SKM-1 (cell line): ENCODE measurements at regions not wholly inside any gene's neighbourhood (a gene's known extent, or its start where the extent isn't known, plus 50 kb on each side); places are given as distances from the start of the nearest gene placed in this dataset.
"Not testable (repeated sequence)": the region's sequence is repeated elsewhere in the genome, so short reads cannot be mapped to it uniquely, and the experiment has no call there.

Source experiments
- DNase-seq: peaks from one replicate; lab custom pipeline; 2025; ENCODE audit not compliant: unreplicated experiment; lab: John Stamatoyannopoulos, UW

GRCh38 chr2:224180810-224181209 is 141.7 kb upstream of the SERPINE2 start:
- DNase-seq: no peak

DNA sequence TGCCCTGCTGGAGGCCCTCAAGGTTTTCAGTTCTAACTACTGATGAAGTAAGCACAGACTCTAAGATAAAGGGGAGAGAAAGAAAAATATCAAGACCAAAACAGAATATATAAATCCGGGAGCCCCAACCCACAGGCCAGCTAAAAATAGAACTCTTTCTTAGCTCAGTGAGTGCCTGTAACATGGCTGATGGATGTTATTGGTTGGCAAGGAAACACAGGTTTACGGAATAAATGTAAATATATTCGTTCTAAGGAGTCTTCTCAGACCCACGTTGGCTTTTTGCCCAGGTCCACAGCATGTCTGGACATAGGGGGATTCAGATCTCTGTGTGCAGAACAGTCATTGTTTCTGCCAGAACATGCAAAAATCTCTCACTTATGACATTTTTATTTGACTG is 139.0 kb upstream of the SERPINE2 start:
- no peak for DNase-seq

DNA sequence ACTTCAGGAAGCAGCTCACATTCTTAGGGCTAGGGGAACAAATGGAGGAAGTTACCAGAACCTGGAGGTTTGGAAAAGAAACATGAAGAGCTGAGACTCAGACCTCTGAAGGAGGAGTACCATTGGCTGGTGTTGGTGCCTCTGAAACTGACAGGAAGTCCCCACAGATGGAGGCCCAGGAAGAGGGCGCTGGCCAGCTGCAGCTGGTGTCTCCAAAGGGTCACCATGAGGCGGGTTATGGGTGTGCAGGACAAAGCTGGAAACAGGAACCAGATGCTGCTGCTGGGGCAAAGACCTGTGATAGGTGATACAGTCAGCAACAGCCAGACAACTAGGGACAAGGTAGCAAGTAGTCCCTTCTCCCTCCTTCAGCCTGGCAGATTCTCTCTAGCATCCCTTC is 136.5 kb upstream of the SERPINE2 start:
- DNase-seq: no peak

- no peak for DNase-seq
Measured at GRCh38 chr2:224174990-224175389, 135.9 kb upstream of the SERPINE2 start.

DNA sequence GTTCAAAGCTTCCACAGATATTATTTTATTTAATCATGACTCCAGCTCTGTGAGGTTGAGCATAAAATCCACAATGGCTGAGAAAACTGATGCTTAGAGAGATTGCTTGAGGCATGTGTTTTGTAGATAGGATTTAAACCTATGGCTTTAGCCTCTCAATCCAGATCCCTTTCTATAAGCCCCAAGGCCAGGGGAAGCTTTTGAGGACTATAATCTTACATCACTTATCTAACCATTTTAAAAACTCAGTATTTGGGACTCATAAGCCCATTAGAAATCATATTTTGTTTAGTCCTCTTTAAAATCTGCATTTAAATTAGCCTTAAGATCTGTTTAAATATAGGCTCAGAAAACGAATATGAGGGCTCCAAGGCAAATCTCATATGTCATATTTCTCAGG is 135.4 kb upstream of the SERPINE2 start:
- no peak for DNase-seq

- DNase-seq: no peak
Measured at GRCh38 chr2:224173933-224174332, 134.8 kb upstream of the SERPINE2 start.

GRCh38 chr2:224173210-224173609 is 134.1 kb upstream of the SERPINE2 start:
- no peak for DNase-seq

DNA sequence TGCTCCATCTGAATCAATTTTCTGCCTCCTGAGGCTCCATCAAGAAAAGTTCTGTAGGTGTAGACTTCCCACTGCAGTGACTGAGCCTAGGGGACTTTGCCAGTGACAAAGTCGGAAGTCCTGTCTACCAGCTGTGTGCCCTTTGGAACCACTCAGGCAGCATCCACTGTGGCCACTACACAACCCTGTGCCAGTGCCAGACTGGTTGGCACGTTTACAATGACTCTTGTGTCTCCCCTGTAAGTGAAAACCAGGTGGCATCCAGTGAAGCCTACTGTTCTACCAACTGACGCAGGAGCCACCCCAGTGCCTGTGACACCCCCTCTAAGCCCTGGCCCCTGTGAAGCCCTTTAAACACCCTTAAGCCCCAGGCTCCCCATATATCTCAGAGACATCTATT is 132.1 kb upstream of the SERPINE2 start:
- no peak for DNase-seq

- no peak for DNase-seq
Measured at GRCh38 chr2:224169847-224170246, 130.8 kb upstream of the SERPINE2 start.

- not testable (repeated sequence) for DNase-seq
Measured at GRCh38 chr2:224167781-224168180, 128.7 kb upstream of the SERPINE2 start.

GRCh38 chr2:224166654-224167053 is 127.6 kb upstream of the SERPINE2 start:
- no peak for DNase-seq

DNA sequence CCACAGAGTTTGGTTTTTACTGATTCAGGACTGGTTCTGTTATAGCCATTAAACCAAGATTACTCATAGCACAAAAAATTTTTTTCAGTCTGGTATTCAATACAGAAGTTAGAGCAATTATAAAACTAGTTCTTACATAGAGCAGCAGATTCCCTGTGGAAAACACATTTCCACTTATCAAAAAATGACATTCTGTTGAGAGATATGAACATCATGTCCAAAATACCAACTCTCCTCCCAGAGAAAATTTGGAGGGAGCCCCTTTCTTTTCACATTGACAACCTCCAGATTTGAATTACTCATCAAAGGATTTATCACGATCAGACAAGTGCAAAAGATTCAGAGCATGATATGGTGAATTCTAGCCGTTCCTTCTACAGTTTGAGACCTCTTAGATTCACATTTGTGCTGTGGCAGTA is 126.8 kb upstream of the SERPINE2 start:
- no peak for DNase-seq

DNA sequence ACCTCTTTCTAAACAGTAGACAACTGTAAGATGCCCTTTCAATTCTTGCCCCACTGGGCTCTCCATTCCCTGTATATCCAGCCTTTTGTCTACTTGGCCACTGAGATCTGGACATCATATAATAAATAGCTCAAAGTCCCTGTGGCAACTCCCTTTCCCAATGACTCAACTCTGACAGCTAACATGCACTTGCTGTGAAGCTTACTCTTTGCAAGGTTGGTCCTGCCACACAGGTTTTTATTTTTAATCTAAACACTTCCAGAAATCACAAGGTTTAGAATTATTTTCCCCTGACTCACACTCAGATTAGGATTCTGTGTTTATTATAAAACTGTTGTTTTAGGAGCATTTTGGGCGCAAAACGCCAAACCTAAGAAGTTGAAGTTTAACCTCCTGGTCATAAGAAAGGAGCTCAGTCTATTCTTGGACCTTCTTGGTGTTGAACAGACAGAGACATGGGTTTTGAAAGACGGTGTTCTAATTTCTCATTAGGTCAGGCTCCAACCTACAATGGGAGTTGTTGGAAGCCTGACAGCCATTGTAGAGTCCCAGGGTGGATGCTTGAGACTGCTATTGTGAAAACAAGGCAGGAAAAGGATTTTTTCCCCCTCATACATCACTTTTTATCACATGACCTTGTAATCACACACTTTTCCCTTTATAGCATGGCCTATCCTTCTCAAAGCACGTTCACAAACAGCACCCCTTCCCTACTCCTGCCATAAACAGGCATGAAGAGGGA is 124.7 kb upstream of the SERPINE2 start:
- DNase-seq: no peak

GRCh38 chr2:224162122-224162521 is 123.0 kb upstream of the SERPINE2 start:
- no peak for DNase-seq

- DNase-seq: no peak
Measured at GRCh38 chr2:224161712-224162111, 122.6 kb upstream of the SERPINE2 start.

- no peak for DNase-seq
Measured at GRCh38 chr2:224160917-224161316, 121.8 kb upstream of the SERPINE2 start.

DNA sequence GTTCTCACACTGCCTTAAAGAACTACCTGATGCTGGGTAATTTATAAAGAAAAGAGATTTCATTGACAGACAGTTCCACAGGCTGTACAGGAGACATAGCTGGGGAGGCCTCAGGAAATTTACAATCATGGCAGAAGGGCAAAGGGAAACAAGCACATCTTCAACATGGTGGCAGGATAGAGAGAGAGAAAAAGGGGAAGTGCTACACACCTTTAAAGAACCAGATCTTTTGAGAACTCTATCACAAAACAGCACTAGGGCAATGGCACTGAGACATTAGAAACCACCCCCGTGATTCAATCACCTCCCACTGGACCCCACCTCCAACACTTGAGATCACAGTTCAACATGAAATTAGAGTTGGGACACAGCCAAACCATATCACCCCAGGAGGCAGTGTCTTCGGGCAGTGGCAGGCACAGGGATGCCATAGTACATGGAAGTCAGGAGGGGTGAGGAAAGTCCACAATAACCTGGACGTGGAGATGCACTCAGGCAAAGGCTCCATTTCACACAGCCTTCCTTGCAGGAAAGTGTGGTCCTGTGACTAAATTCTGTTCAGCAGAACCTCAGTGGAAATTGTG is 120.4 kb upstream of the SERPINE2 start:
- no peak for DNase-seq

DNA sequence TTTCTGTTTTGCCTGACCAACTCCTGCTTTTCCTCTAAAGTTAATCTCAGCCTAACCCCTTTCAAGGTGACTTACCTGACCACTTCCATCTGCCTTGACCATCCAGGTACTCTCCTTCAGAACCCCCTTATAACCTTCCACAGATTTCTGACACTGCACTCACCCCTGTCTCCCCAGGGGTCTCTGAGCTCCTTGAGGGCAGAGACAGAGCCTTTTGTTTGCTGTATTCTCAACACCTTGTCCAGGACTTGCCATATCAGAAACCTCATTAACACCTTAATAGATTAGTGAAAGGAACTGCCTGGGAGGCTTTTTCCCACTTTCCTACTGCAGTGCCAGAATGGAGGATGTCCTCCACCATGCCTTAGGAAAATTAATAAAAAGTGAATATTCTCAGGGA is 119.7 kb upstream of the SERPINE2 start:
- DNase-seq: no peak

DNA sequence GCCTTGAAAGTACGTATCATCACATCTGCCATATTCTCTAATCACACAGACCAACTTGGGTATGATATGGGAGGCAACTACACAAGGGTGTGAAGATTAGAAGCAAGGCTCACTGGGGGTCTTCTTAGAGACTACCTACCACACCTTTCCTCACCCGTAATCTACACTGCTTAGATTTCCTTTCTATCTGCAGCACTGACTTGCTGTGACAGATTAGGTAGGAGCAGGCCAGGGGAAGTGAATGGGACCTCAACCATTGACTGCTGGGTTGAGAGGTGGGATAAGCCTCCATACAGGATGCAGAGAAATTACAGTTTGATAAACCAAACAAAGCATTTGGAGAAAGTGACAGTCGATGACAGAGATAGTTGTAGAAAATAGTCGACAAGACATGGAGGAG is 119.0 kb upstream of the SERPINE2 start:
- DNase-seq: no peak

- no peak for DNase-seq
Measured at GRCh38 chr2:224157655-224158054, 118.6 kb upstream of the SERPINE2 start.

- DNase-seq: no peak
Measured at GRCh38 chr2:224156436-224156835, 117.3 kb upstream of the SERPINE2 start.

DNA sequence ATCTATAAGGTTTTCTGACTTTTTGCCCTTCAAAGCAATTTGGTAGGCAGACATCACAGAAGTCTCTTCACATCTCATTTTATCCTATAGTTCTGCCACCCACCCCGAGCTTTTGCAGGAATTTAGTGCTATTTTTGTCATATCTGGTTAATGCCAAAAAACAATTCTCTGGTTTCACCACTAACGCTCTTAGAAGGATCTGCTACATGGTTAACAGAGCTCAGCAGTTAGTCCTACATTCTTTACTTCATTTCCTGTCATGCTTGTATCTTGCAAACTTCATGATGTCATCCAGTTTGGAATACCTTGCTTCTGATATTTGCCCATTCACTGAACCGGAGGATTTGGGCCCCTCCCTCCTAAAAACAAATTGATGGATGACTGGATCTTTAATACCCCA is 116.8 kb upstream of the SERPINE2 start:
- no peak for DNase-seq

- no peak for DNase-seq
Measured at GRCh38 chr2:224155371-224155770, 116.3 kb upstream of the SERPINE2 start.
